CD4-positive, alpha-beta T cell (primary cell): ENCODE measurements at regions not wholly inside any gene's neighbourhood (a gene's known extent, or its start where the extent isn't known, plus 50 kb on each side); places are given as distances from the start of the nearest gene placed in this dataset.

ENCODE experiments used
- ATAC-seq: fragments of 200-7000 bp; cut with Tn5 transposase; one replicate; pipeline ENCODE4 v1.10.0; 2022; ENCODE audit warnings: mild to moderate bottlenecking; ENCODE audit not compliant: poor library complexity
- CTCF ChIA-PET: fragments of 350-600 bp; sonication (Branson Sonifier 250); formaldehyde crosslinking; loops from one replicate; lab custom pipeline; 2021; ENCODE audit warnings: antibody characterized with exemption, inconsistent platforms; lab: Charles Lee
- POLR2A ChIA-PET: fragments of 350-600 bp; sonication (Branson Sonifier 250); formaldehyde crosslinking; loops from one replicate; lab custom pipeline; 2021; ENCODE audit warnings: antibody characterized with exemption, inconsistent platforms; lab: Charles Lee
- DNase-seq, 14 experiments: peaks; one replicate each; pipeline ENCODE4 v3.0.0-alpha.2; 2013 to 2020; ENCODE audit warnings: mixed read lengths in 2 of 14
- H3K27ac ChIP-seq, 2 donors: one replicate each; pipeline versions ENCODE4 v1.5.1 to v1.7.0; 2013; ENCODE audit warnings: low read length in 2 of 2, low read depth in 1 of 2, mild to moderate bottlenecking in 1 of 2
- H3K27me3 ChIP-seq, 2 experiments: 1 replicate in 1 of 2; 2 replicates in 1 of 2; pipeline versions ENCODE4 v1.6.1 to v1.7.0; 2013; ENCODE audit warnings: low read length in 2 of 2, control low read depth in 1 of 2, mild to moderate bottlenecking in 1 of 2, moderate library complexity in 1 of 2; ENCODE audit not compliant: insufficient read depth in 2 of 2, control insufficient read depth in 1 of 2
- H3K36me3 ChIP-seq: one replicate; pipeline ENCODE4 v1.6.1; 2013; ENCODE audit warnings: low read length, control low read depth; ENCODE audit not compliant: insufficient read depth
- H3K4me1 ChIP-seq: one replicate; pipeline ENCODE4 v1.6.1; 2013; ENCODE audit warnings: low read length, control low read depth; ENCODE audit not compliant: insufficient read depth
- H3K4me3 ChIP-seq: one replicate; pipeline ENCODE4 v1.5.1; 2013; ENCODE audit warnings: mild to moderate bottlenecking, low read length, moderate library complexity
- H3K9me3 ChIP-seq, 2 experiments: 1 replicate in 1 of 2; 2 replicates in 1 of 2; pipeline versions ENCODE4 v1.6.1 to v1.7.0; 2013; ENCODE audit warnings: low read length in 2 of 2, mild to moderate bottlenecking in 2 of 2, control low read depth in 1 of 2, moderate library complexity in 1 of 2; ENCODE audit not compliant: control insufficient read depth in 1 of 2, insufficient read depth in 1 of 2
- H3K27ac Mint-ChIP-seq: one replicate; pipeline ENCODE4 v1.8.0; 2020; ENCODE audit warnings: mixed read lengths
- H3K27me3 Mint-ChIP-seq: one replicate; pipeline ENCODE4 v1.8.0; 2021; ENCODE audit warnings: mixed read lengths
- H3K36me3 Mint-ChIP-seq: one replicate; pipeline ENCODE4 v1.8.0; 2021; ENCODE audit warnings: low read depth, mixed read lengths
- H3K4me1 Mint-ChIP-seq: one replicate; pipeline ENCODE4 v1.8.0; 2021; ENCODE audit warnings: low read depth, mixed read lengths
- H3K4me3 Mint-ChIP-seq: one replicate; pipeline ENCODE4 v1.8.0; 2020; ENCODE audit warnings: mild to moderate bottlenecking, mixed read lengths
- H3K9me3 Mint-ChIP-seq: one replicate; pipeline ENCODE4 v1.8.0; 2020; ENCODE audit warnings: mixed read lengths
- intact Hi-C, 2 experiments: fragments of 100-400 bp; cut with DNase I in 1 of 2; cut with micrococcal nuclease in 1 of 2; formaldehyde crosslinking; loops; one replicate each; pipeline versions ENCODE4 v1.15.1 to v1.9.0; 2023 to 2025; cut with DNase I, micrococcal nuclease
- TF ChIP-seq, protein P1 (sequence below): fragments of 200-600 bp; IDR thresholded peaks from one replicate; pipeline ENCODE4 v1.8.0; 2022; ENCODE audit warnings: antibody characterized with exemption, mild to moderate bottlenecking

DNA sequence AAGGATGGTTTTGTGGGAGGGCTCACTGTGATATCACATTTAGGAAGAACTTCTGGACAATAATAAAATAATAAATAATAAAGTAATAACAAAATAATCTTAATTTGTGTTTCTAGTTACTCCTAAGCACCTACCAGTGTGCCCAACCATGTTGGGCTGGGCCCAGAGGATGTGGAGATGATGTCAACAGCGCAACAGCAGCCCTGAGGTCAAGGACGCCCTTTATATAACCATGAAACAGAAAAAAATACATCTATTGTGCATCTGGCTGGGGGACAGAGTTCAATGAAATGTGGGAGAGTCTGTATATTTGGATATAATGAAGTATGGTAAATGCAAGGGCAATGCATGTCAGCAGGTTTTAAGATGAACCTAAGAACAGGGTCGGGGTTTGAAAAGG is 552.8 kb downstream of the VRK1 start:
- ATAC-seq (no peak), DNase-seq (no peak)
- H3K4me1 ChIP-seq = peaks cover 5% of the 10 kb centered on the region
- TF ChIP-seq, protein P1, sequence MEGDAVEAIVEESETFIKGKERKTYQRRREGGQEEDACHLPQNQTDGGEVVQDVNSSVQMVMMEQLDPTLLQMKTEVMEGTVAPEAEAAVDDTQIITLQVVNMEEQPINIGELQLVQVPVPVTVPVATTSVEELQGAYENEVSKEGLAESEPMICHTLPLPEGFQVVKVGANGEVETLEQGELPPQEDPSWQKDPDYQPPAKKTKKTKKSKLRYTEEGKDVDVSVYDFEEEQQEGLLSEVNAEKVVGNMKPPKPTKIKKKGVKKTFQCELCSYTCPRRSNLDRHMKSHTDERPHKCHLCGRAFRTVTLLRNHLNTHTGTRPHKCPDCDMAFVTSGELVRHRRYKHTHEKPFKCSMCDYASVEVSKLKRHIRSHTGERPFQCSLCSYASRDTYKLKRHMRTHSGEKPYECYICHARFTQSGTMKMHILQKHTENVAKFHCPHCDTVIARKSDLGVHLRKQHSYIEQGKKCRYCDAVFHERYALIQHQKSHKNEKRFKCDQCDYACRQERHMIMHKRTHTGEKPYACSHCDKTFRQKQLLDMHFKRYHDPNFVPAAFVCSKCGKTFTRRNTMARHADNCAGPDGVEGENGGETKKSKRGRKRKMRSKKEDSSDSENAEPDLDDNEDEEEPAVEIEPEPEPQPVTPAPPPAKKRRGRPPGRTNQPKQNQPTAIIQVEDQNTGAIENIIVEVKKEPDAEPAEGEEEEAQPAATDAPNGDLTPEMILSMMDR = no peak
- no peaks in the 10 kb centered on the region for H3K27me3 Mint-ChIP-seq
- no peak overlapping the region for H3K4me3 Mint-ChIP-seq
- H3K4me1 Mint-ChIP-seq = peaks cover 14% of the 10 kb centered on the region
- H3K9me3 ChIP-seq = no peaks in the 10 kb centered on the region
- POLR2A ChIA-PET = no interaction called here
- intact Hi-C loops = no loop called here
- CTCF ChIA-PET = no interaction called here
- no peak overlapping the region for H3K27ac ChIP-seq
- no peaks in the 10 kb centered on the region for H3K9me3 Mint-ChIP-seq
- H3K27ac Mint-ChIP-seq = no peak overlapping the region
- no peaks in the 10 kb centered on the region for H3K36me3 Mint-ChIP-seq
- no peaks in the 10 kb centered on the region for H3K27me3 ChIP-seq
- no peaks in the 10 kb centered on the region for H3K36me3 ChIP-seq
- no peak overlapping the region for H3K4me3 ChIP-seq

GRCh38 chr14:97350415-97350814 is 553.2 kb downstream of the VRK1 start:
- CTCF ChIA-PET = no interaction called here

DNA sequence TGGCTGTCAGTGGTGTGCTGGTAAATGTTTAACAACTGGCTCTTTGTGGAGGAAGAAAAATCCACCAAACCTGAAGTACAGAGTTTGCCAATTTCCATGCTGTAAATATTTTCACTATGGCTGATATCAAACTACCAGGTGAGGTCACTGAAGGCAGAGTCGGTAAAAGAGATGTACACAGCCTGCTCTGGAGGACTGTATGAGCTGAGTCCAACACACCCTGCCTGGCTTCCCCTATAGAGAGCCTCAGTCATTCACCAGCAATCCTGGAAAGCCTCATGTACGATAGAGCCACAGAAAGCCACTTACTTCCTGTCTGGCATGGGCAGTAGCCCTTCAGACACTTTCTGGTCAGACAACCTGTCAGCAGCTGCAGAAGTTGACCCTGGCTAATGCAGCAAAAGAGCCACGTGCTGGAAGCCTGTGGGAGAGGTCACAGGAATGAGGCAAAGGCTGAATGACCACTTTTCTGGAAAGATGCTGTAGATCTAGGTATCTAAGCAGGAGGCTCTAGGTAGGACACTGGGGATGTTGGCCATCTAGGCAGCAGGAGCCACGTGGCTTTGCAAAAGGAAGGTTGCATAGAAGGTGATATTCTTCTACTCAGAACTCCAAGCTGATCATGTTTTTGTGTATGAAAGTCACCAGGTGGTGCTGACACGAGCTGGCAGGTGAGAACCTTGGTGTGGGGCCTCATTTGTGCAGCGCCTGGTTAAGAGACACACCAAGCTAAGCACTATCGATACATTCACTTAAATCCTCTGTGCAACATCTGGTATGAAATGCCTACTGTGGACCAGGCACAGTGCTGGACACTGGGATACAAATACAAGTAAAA is 553.9 kb downstream of the VRK1 start:
- ChIA-PET CTCF (no interaction called here), POLR2A (no interaction called here)
- Mint-ChIP-seq H3K4me1 (peaks cover 14% of the 10 kb centered on the region), H3K27me3 (no peaks in the 10 kb centered on the region), H3K9me3 (no peaks in the 10 kb centered on the region), H3K27ac (no peak overlapping the region), H3K36me3 (no peaks in the 10 kb centered on the region), H3K4me3 (no peak overlapping the region)
- Histone ChIP-seq H3K27me3 (no peaks in the 10 kb centered on the region), H3K4me1 (peaks cover 5% of the 10 kb centered on the region), H3K27ac (no peak overlapping the region), H3K9me3 (no peaks in the 10 kb centered on the region), H3K36me3 (no peaks in the 10 kb centered on the region), H3K4me3 (no peak overlapping the region)
- peak in 3 of 14 experiments; percentile 10 to 20 (median 11) for DNase-seq
- intact Hi-C loops = no loop called here
- no peak for ATAC-seq
- TF ChIP-seq, protein P1 = no peak

More at GRCh38 chr14:97350415-97350814, 553.2 kb downstream of the VRK1 start:
- Mint-ChIP-seq H3K27ac (no peak overlapping the region), H3K4me1 (peaks cover 14% of the 10 kb centered on the region), H3K27me3 (no peaks in the 10 kb centered on the region), H3K4me3 (no peak overlapping the region), H3K9me3 (no peaks in the 10 kb centered on the region), H3K36me3 (no peaks in the 10 kb centered on the region)
- Histone ChIP-seq H3K9me3 (no peaks in the 10 kb centered on the region), H3K27ac (no peak overlapping the region), H3K27me3 (no peaks in the 10 kb centered on the region), H3K4me3 (no peak overlapping the region), H3K4me1 (peaks cover 5% of the 10 kb centered on the region), H3K36me3 (no peaks in the 10 kb centered on the region)
- ATAC-seq (no peak), DNase-seq (no peak)
- TF ChIP-seq, protein P1 = no peak
- intact Hi-C loops = no loop called here
- POLR2A ChIA-PET = no interaction called here
